Neural cell (in vitro differentiated cells): ENCODE measurements at regions not wholly inside any gene's neighbourhood (a gene's known extent, or its start where the extent isn't known, plus 50 kb on each side); places are given as distances from the start of the nearest gene placed in this dataset.

Experiments
- H2AFZ ChIP-seq: fragments of 200-600, 300-800 bp; sonication (generic), shearing (Covaris generic); 2 replicates; pipeline ENCODE4 v1.6.0; 2014; ENCODE audit warnings: low read depth, mild to moderate bottlenecking, antibody characterized with exemption, low read length, moderate library complexity
- H3F3A ChIP-seq: fragments of 200-600 bp; shearing (Covaris generic); 2 replicates; pipeline ENCODE4 v1.6.1; 2016; ENCODE audit warnings: mild to moderate bottlenecking, moderate library complexity, mixed read lengths, antibody characterized with exemption, low read length; ENCODE audit not compliant: insufficient read depth, poor library complexity, severe bottlenecking
- H3K27ac ChIP-seq: fragments of 200-600, 300-800 bp; sonication (generic), shearing (Covaris generic); 2 replicates; pipeline ENCODE4 v1.5.1; 2014; ENCODE audit warnings: mild to moderate bottlenecking, low read length, moderate library complexity
- H3K27me3 ChIP-seq: fragments of 300-800, 200-600 bp; sonication (generic), shearing (Covaris generic); 2 replicates; pipeline ENCODE4 v1.6.0; 2014; ENCODE audit warnings: mild to moderate bottlenecking, low read depth, low read length, moderate library complexity; ENCODE audit not compliant: insufficient read depth
- H3K36me3 ChIP-seq: fragments of 300-800, 200-600 bp; sonication (generic), shearing (Covaris generic); 2 replicates; pipeline ENCODE4 v1.5.1; 2014; ENCODE audit warnings: mild to moderate bottlenecking, antibody characterized with exemption, low read length, moderate library complexity; ENCODE audit not compliant: insufficient read depth
- H3K4me2 ChIP-seq: fragments of 300-800, 200-600 bp; sonication (generic), shearing (Covaris generic); 2 replicates; pipeline ENCODE4 v1.6.0; 2014; ENCODE audit warnings: mild to moderate bottlenecking, low read length
- H3K4me3 ChIP-seq: fragments of 300-800, 200-600 bp; sonication (generic), shearing (Covaris generic); 2 replicates; pipeline ENCODE4 v1.5.1; 2014; ENCODE audit warnings: mild to moderate bottlenecking, low read length, moderate library complexity
- H3K79me2 ChIP-seq: fragments of 200-600 bp; shearing (Covaris generic); replicated peaks from 2 replicates; pipeline ENCODE4 v1.6.0; 2014; ENCODE audit warnings: mild to moderate bottlenecking, low read length, moderate library complexity; ENCODE audit not compliant: insufficient read depth
- H3K9ac ChIP-seq: fragments of 300-800, 200-600 bp; sonication (generic), shearing (Covaris generic); 2 replicates; pipeline ENCODE4 v1.6.1; 2016; ENCODE audit warnings: mild to moderate bottlenecking, low read length, mixed read lengths
- H3K9me2 ChIP-seq: fragments of 200-600 bp; shearing (Covaris generic); 2 replicates; pipeline ENCODE4 v1.6.1; 2016; ENCODE audit warnings: mild to moderate bottlenecking, low read length, mixed read lengths; ENCODE audit not compliant: insufficient read depth
- H3K9me3 ChIP-seq: fragments of 200-600, 300-800 bp; sonication (generic), shearing (Covaris generic); 2 replicates; pipeline ENCODE4 v1.6.1; 2016; ENCODE audit warnings: mild to moderate bottlenecking, mixed run types, low read length, moderate library complexity, mixed read lengths
- H4K20me1 ChIP-seq: fragments of 200-600 bp; shearing (Covaris generic); 2 replicates; pipeline ENCODE4 v1.6.1; 2016; ENCODE audit warnings: mild to moderate bottlenecking, mixed run types; ENCODE audit not compliant: insufficient read depth
- CTCF ChIP-seq: fragments of 450-650 bp; IDR thresholded peaks from 2 replicates; pipeline ENCODE4 v1.5.1; 2014; ENCODE audit warnings: antibody characterized with exemption, mild to moderate bottlenecking, moderate library complexity; ENCODE audit not compliant: poor library complexity, severe bottlenecking
- EP300 ChIP-seq: fragments of 450-650 bp; conservative IDR thresholded peaks from 2 replicates; pipeline ENCODE4 v1.6.1; 2014; ENCODE audit warnings: antibody characterized with exemption, mild to moderate bottlenecking, moderate library complexity; ENCODE audit not compliant: poor library complexity, severe bottlenecking
- MXI1 ChIP-seq: fragments of 450-650 bp; conservative IDR thresholded peaks from 2 replicates; pipeline ENCODE4 v1.6.1; 2014; ENCODE audit warnings: antibody characterized with exemption, mild to moderate bottlenecking; ENCODE audit not compliant: poor library complexity, severe bottlenecking
- POLR2AphosphoS5 ChIP-seq: IDR thresholded peaks from 2 replicates; pipeline ENCODE4 v1.6.1; 2012
- RAD21 ChIP-seq: fragments of 450-650 bp; conservative IDR thresholded peaks from 2 replicates; pipeline ENCODE4 v1.6.1; 2014; ENCODE audit warnings: antibody characterized with exemption, mild to moderate bottlenecking, moderate library complexity
- REST ChIP-seq: IDR thresholded peaks from 2 replicates; pipeline ENCODE4 v1.6.1; 2012; ENCODE audit warnings: borderline replicate concordance
- SMC3 ChIP-seq: fragments of 450-650 bp; conservative IDR thresholded peaks from 2 replicates; pipeline ENCODE4 v1.6.1; 2014; ENCODE audit warnings: antibody characterized with exemption, mild to moderate bottlenecking, moderate library complexity; ENCODE audit not compliant: poor library complexity
- TAF1 ChIP-seq: IDR thresholded peaks from 2 replicates; pipeline ENCODE4 v1.6.1; 2012; ENCODE audit warnings: low read depth

DNA sequence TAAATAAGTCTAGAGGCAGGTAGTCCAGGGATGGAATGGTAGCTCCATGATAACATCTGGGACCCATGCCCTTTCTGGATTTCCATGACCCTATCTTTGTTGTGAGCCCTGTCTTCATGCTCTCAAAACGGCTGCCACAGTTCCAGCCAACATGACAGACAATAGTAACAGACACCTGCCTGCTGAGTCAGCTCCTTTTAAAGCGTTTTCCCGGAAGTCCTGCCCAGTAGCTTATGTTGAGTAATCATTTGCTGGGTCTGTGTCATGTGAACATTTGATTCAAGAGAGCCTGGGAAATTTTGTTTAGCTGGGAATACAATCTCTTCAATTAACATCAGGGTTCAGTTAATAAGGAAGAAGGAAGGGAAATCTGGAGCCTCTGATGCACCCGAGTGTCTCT, 262.2 kb upstream of the SULF2 start:
- no peaks in the 10 kb centered on the region for H3K9me2 ChIP-seq
- H3K9ac ChIP-seq, result no peak overlapping the region
- no peaks in the 10 kb centered on the region for H3K9me3 ChIP-seq
- TF ChIP-seq CTCF, result no peak
- H3K27ac ChIP-seq, result no peak overlapping the region
- H2AFZ ChIP-seq, result no peak overlapping the region
- H3K36me3 ChIP-seq, result no peaks in the 10 kb centered on the region
- no peak overlapping the region for H3K4me3 ChIP-seq
- no peak overlapping the region for H3K4me2 ChIP-seq
- no peaks in the 10 kb centered on the region for H4K20me1 ChIP-seq
- no peaks in the 10 kb centered on the region for H3F3A ChIP-seq
- no peaks in the 10 kb centered on the region for H3K79me2 ChIP-seq
- no peaks in the 10 kb centered on the region for H3K27me3 ChIP-seq

DNA sequence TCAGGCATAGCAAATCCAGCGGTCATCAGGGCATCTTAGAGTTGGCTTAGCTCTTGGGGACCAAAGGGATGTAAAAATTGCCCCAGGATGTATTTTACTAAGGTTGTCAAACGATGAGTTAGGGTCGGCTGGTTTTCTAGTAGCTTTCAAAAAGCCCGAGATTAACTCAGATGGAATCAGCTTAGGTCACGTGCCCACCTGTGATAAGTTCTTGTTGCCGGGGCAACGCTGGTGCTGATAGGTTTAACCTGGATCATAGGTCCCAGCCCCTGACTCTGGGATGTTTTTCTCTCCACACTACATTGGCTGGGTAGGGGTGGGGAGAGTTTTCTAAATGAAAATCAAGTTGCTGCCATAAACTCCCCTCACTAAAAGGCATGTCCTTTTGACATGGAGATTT, 257.3 kb upstream of the SULF2 start:
- Histone ChIP-seq H3F3A (no peaks in the 10 kb centered on the region), H3K9me3 (no peaks in the 10 kb centered on the region)

More for the DNA sequence above, 257.3 kb upstream of the SULF2 start:
- Histone ChIP-seq H4K20me1 (no peaks in the 10 kb centered on the region), H3K79me2 (no peaks in the 10 kb centered on the region), H3K4me3 (no peak overlapping the region), H3K9me2 (no peaks in the 10 kb centered on the region), H3K27me3 (no peaks in the 10 kb centered on the region), H2AFZ (no peak overlapping the region), H3K36me3 (no peaks in the 10 kb centered on the region), H3K27ac (no peak overlapping the region), H3K9ac (no peak overlapping the region), H3K4me2 (no peak overlapping the region)
- no peak for TF ChIP-seq SMC3
- TF ChIP-seq EP300, result no peak
- no peak for TF ChIP-seq TAF1
- TF ChIP-seq RAD21, result no peak
- TF ChIP-seq MXI1, result no peak
- no peak for TF ChIP-seq REST
- no peak for TF ChIP-seq POLR2AphosphoS5
- TF ChIP-seq CTCF, result no peak
